Inflammatory macrophage treated with lipopolysaccharide for 1 hour (primary cell): ENCODE measurements at regions not wholly inside any gene's neighbourhood (a gene's known extent, or its start where the extent isn't known, plus 50 kb on each side); places are given as distances from the start of the nearest gene placed in this dataset.

Experiments used
- DNase-seq, 2 donors: peaks; one replicate each; pipeline ENCODE4 v3.0.0-alpha.2; 2020 to 2022

- no peak for DNase-seq
These were observed 257.5 kb downstream of the IPMK start for GRCh38 chr10:58010073-58010702.

GRCh38 chr10:58003945-58004344 is 263.7 kb downstream of the IPMK start:
- DNase-seq, result no peak

DNA sequence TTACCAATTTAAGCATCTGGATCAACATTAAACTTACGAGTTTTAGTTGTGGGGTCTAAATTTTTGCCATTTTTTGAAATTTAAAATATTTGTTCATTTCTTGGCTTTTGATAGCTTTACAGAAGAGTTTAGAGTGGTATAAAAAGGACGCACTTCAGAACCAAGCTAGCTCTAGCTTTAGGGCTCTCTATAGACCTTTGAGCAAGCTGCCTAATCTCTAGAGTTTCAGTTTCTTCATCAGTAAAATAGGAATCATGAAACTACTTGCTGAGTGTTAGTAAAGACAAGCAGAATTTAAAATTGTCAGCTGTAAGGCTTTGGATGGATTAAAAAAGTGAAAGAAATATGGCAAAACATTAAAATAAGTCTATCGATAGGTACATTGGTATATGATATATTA is 266.5 kb downstream of the IPMK start:
- DNase-seq, result no peak

DNA sequence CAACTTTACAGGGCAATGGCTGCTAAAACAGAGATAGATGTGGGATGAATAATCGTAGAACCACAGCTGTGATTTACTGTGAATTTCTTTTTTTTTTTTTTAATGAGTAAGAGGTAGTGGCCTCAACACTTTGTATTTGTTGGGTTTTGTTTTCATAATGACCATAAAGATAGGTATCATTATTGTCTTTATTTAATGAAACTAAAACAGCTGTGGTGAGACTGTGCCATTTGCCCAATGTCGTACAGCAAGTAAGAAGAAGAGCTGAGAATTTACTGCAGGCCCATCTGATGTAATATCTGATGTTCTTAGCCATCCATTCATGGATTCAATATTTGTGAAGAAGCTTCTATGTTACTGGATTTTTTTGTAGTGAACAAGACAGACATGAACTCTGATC is 271.2 kb downstream of the IPMK start:
- DNase-seq, result no peak

DNA sequence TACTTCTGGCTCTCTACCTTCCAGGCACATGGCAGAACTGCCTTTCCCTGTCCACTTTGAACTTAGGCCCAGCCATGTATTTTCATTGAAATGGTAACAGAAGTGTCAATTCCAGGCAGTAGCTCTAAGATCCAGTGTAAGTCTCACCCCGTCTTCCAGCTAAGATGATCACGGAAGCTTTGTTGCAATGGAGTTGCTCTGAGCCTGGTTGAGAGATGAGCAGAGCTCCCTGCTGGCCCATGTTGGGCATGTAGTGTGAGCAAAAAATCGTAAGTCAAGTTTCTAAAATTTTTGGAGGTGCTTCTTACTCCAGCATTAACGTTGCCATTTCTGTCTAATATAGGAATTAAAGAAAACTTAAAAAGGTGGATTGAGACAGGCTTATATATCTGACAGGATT is 274.4 kb downstream of the IPMK start:
- DNase-seq, result no peak

- DNase-seq, result no peak
These were observed 275.2 kb downstream of the IPMK start for GRCh38 chr10:57992321-57993077.

DNA sequence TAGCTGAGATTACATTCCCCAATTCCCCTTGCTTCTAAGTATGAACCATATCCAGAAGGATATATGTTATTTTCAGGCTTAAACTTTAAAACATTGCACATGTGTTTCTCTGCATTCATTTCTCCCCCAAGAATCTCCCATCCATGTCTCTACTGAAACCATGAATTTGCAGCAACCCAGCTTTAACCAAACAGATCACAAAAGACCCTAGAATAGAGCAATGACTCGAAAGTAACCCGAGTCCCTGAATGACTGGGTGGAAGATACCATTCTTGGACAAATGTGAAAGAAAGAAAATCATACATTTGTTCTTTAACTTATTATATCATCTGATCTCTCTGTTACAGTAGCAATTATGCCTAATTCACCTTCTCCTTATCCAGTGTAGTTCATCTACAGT is 278.7 kb downstream of the IPMK start:
- DNase-seq, result no peak

DNA sequence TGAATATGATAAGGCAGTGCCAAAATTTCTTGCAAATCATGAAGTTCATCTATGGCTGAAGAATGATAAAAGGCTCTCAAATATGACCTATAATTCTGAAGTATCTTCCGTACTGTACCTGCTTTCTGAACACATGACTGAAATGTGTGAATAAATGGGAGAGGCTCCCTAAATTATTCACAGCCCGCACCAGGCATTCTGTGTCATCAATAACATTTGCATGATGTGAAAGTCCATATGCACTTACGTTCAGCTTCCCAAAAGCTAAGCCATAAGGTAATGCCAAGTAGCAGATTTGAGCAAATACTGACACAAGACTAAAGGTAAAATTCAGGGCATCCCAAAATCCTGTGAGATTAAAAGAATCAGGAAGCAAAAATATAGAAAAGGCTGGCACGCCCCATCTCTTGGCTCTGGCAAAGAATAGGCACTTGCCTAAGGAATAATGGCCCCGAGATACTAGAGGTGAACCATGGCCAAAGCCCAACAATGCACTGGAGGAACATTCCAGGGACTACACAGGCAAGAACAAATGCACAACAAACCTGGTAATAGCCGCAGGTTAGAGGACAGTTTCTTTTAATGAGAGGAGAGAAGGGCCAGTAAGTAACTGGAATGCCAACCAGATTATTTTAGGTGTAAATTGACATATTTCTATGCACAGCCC is 280.5 kb downstream of the IPMK start:
- no peak for DNase-seq

GRCh38 chr10:57986422-57986821 is 281.3 kb downstream of the IPMK start:
- DNase-seq, result no peak

DNA sequence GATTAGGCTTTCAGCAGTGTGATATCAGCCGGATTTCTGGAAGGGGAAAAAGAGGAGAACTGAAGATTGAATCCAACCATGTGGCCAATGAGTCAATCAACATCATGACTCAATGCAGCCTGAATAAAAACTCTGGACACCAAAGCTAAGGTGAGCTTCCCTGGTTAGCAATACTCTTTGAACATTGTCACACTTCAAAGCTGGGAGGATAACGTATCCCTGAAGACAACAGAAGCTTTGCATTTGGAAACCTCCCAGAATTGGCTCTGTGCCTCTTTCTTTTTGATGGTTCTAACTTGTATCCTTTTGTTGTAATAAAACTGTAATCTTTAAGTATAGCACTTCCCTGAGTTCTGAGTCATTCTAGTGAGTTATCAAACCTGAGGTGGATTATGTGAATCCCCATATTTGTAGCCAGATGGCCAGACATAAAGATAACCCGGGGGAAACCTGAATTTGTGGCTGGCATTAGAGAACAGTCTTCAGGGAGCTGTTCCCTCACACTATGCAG is 284.4 kb downstream of the IPMK start:
- no peak for DNase-seq

DNA sequence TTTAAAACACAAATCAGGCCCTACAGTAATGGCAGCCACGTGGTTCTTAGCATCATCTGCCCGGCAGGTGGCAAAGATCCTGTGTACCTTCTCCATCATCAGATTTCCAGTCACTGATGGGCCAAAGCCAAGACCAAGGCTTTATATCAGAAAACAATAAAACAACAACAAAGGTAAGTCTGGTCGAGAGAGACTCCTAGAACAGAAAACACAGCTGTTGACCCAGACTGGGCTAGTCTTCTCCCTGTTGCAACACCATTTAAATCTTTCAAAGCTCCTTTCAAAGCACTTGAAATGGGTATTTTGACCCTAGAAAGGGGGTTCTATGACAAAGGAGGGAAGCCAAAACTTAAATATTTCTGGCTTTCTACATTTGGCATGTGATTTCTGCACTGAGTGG is 285.6 kb downstream of the IPMK start:
- no peak for DNase-seq

DNA sequence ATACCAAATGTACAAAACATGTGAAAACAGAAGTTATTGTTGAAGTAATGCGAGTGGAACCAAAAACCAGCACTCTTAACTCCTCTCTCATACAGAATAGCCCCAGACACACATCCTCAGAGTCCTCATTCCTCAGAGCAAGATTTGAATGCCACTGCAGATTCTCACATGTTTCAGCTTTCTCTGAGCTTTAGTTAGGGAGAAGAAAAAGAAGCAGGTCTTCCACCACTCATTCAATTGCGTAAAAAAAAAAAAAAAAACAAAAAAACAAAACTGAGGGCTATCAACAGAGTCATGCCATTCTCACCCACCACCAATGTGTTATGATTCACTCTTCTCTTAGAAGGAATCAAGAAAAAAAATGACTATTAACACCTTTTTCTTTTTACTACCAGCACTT is 287.7 kb downstream of the IPMK start:
- no peak for DNase-seq

GRCh38 chr10:57979491-57979890 is 288.2 kb downstream of the IPMK start:
- DNase-seq, result no peak

- no peak for DNase-seq
These were observed 290.4 kb downstream of the IPMK start for GRCh38 chr10:57977262-57977661.

DNA sequence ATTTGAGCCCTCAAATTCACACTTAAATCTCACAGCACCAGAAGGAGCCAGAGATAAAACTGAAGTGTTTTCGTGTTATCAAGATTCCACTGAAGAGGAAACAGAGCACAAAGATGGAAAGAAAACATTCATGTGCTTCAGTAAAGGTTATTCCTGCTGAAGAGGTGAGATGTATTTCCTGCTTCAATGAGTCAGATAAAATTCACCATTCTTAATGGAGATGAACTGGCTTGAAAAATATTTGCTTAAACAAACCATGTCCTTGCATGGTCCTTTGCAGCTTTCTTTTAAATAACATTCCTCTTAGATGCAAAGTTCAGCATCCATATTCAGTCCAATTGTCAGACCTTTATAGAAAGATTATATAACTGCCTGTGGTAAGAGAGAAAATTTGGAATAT is 294.2 kb downstream of the IPMK start:
- DNase-seq, result no peak

- no peak for DNase-seq
These were observed 294.9 kb downstream of the IPMK start for GRCh38 chr10:57972783-57973182.

- DNase-seq, result no peak
These were observed 299.2 kb downstream of the IPMK start for GRCh38 chr10:57968328-57969016.

GRCh38 chr10:57964351-57964750 is 303.3 kb downstream of the IPMK start:
- DNase-seq, result no peak

DNA sequence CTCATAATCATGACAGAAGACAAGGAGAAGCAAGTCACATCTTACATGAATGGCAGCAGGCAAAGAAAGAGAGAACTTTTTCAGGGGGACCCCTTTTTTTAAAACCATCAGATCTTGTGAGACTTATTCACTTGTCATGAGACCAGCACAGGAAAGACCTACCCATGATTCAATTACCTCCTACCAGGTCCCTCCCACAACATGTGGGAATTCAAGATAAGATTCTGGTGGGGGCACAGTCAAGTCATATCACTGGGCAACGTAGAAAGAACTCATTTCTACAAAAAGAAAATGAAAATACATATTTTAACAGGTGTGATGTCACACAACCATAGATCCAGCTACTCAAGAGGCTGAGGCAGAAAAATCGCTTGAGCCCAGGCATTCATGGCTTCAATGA is 304.1 kb downstream of the IPMK start:
- no peak for DNase-seq

DNA sequence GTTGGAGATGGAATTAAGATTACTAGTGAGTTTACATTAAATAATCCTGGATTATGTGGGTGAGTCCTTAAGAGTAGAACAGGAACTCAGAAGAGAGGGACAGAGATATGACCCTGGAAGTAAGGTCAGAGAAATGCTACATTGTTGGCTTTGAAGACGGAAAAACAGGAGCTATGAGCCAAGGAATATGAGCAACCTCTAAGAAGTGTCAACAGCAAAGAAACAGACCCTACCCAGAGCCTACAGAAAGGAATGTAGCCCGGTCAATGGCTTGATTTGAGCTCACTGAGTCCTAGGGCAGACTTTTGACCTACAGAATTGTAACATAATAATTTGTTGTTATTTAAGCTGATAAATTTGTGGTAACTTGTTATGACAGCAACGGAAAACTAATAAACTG is 304.9 kb downstream of the IPMK start:
- no peak for DNase-seq

- no peak for DNase-seq
These were observed 306.2 kb downstream of the IPMK start for GRCh38 chr10:57961487-57961886.

- no peak for DNase-seq
These were observed 307.3 kb downstream of the IPMK start for GRCh38 chr10:57960406-57960805.

DNA sequence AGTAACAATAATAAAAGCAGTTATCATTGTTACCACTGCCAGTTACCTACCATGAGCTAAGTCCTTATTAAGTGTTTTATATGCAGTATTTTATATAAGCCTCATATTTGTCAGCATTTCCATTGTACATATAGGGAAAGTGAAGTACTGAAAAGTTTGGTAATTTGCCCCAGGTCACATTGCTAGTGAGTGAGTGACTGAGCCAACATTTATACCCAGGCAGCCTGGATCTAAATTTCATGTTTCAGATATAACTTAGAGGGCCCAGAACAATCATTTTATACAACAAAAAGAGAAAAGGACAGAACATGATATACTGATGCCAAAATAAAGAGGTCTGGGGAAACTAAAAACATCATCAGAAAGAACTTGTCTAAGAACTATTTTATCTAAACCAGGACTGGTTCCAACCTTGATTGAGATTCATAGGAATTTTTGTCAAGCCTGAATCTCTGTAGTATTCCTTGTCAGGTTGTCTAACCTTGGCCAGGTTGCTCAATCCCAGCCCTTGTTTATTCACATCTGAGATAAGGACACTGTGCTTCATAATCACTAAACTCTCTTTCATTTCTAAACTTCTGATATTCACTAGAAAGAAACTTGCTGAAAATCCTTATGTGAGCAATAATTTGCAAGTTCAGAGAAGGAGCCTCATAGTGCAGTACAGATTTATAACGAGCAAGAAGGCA is 308.2 kb downstream of the IPMK start:
- DNase-seq, result no peak
